ENCODE measurements at regions not wholly inside any gene's neighbourhood (a gene's known extent, or its start where the extent isn't known, plus 50 kb on each side); places are given as distances from the start of the nearest gene placed in this dataset.

GRCh38 chr1:209051570-209051969 lies 531.9 kb upstream of the CAMK1G start:
- no peak overlapping the region for H3K4me3 ChIP-seq (ENCODE audit: low read length)
- no peaks in the 10 kb centered on the region for H3K4me1 ChIP-seq (ENCODE audit: low read length)
- H3K9me2 ChIP-seq (replicated peaks; ENCODE audit: insufficient read depth, low read length): no peaks in the 10 kb centered on the region
- no peak overlapping the region for H3K27ac ChIP-seq (ENCODE audit: low read length)
- no peaks in the 10 kb centered on the region for H4K20me1 ChIP-seq (ENCODE audit: insufficient read depth, low read length)
- H3K27me3 ChIP-seq (replicated peaks; ENCODE audit: insufficient read depth, low read length): no peaks in the 10 kb centered on the region
- no peak overlapping the region for H3K4me2 ChIP-seq (ENCODE audit: low read depth, low read length)
- DNase-seq: no peak
- no peak overlapping the region for H3K9ac ChIP-seq (ENCODE audit: low read length)
- H3K36me3 ChIP-seq (replicated peaks; ENCODE audit: insufficient read depth, low read length): no peaks in the 10 kb centered on the region
- no peak for TF ChIP-seq EZH2 (optimal IDR thresholded peaks at IDR 0.05; ENCODE audit: low read depth, low read length)
- no peak for TF ChIP-seq CTCF (IDR thresholded peaks at IDR 0.05; ENCODE audit: low read length)
- no peak for TF ChIP-seq EZH2phosphoT487 (IDR thresholded peaks at IDR 0.05; ENCODE audit: low read length)
- no peaks in the 10 kb centered on the region for H3F3A ChIP-seq (ENCODE audit: insufficient read depth, low read length)
- H2AFZ ChIP-seq (ENCODE audit: low read length): no peak overlapping the region
- H3K9me3 ChIP-seq (replicated peaks; ENCODE audit: insufficient read depth, low read length): no peaks in the 10 kb centered on the region
- H3K79me2 ChIP-seq (ENCODE audit: low read length): no peaks in the 10 kb centered on the region

- TF ChIP-seq EZH2phosphoT487 (IDR thresholded peaks at IDR 0.05; ENCODE audit: low read length) (no peak), EZH2 (optimal IDR thresholded peaks at IDR 0.05; ENCODE audit: low read depth, low read length) (no peak), CTCF (IDR thresholded peaks at IDR 0.05; ENCODE audit: low read length) (no peak)
These were observed 529.9 kb upstream of the CAMK1G start for GRCh38 chr1:209053587-209053986.

GRCh38 chr1:209057083-209057482 lies 526.4 kb upstream of the CAMK1G start:
- Histone ChIP-seq H3K9ac (ENCODE audit: low read length) (no peak overlapping the region), H2AFZ (ENCODE audit: low read length) (no peak overlapping the region), H3F3A (ENCODE audit: insufficient read depth, low read length) (no peaks in the 10 kb centered on the region), H3K4me1 (ENCODE audit: low read length) (no peaks in the 10 kb centered on the region), H3K9me2 (replicated peaks; ENCODE audit: insufficient read depth, low read length) (no peaks in the 10 kb centered on the region), H3K4me3 (ENCODE audit: low read length) (no peak overlapping the region), H3K27ac (ENCODE audit: low read length) (no peak overlapping the region), H3K27me3 (replicated peaks; ENCODE audit: insufficient read depth, low read length) (no peaks in the 10 kb centered on the region), H3K79me2 (ENCODE audit: low read length) (no peaks in the 10 kb centered on the region), H3K9me3 (replicated peaks; ENCODE audit: insufficient read depth, low read length) (no peaks in the 10 kb centered on the region), H3K4me2 (ENCODE audit: low read depth, low read length) (no peak overlapping the region), H4K20me1 (ENCODE audit: insufficient read depth, low read length) (no peaks in the 10 kb centered on the region), H3K36me3 (replicated peaks; ENCODE audit: insufficient read depth, low read length) (no peaks in the 10 kb centered on the region)
- DNase-seq: no peak
- TF ChIP-seq CTCF (IDR thresholded peaks at IDR 0.05; ENCODE audit: low read length): no peak
- TF ChIP-seq EZH2 (optimal IDR thresholded peaks at IDR 0.05; ENCODE audit: low read depth, low read length): no peak

More at GRCh38 chr1:209053587-209053986, 529.9 kb upstream of the CAMK1G start:
- Histone ChIP-seq H3K27me3 (replicated peaks; ENCODE audit: insufficient read depth, low read length) (no peaks in the 10 kb centered on the region), H3K9me2 (replicated peaks; ENCODE audit: insufficient read depth, low read length) (no peaks in the 10 kb centered on the region), H3K9ac (ENCODE audit: low read length) (no peak overlapping the region), H3K4me3 (ENCODE audit: low read length) (no peak overlapping the region), H4K20me1 (ENCODE audit: insufficient read depth, low read length) (no peaks in the 10 kb centered on the region), H3K36me3 (replicated peaks; ENCODE audit: insufficient read depth, low read length) (no peaks in the 10 kb centered on the region), H3K27ac (ENCODE audit: low read length) (no peak overlapping the region), H3K9me3 (replicated peaks; ENCODE audit: insufficient read depth, low read length) (no peaks in the 10 kb centered on the region), H3K4me2 (ENCODE audit: low read depth, low read length) (no peak overlapping the region), H3K4me1 (ENCODE audit: low read length) (no peaks in the 10 kb centered on the region), H3K79me2 (ENCODE audit: low read length) (no peaks in the 10 kb centered on the region), H2AFZ (ENCODE audit: low read length) (no peak overlapping the region), H3F3A (ENCODE audit: insufficient read depth, low read length) (no peaks in the 10 kb centered on the region)
- DNase-seq: no peak

All from MM.1S (cell line).